ENCODE measurements at regions not wholly inside any gene's neighbourhood (a gene's known extent, or its start where the extent isn't known, plus 50 kb on each side); places are given as distances from the start of the nearest gene placed in this dataset.

GRCh38 chr15:70586241-70586640, 177.1 kb downstream of the UACA start:
- TF ChIP-seq CTCF (conservative IDR thresholded peaks at IDR 0.05; ENCODE audit: low read depth, low read length) = no peak
- no peak for TF ChIP-seq EZH2 (IDR thresholded peaks at IDR 0.05; ENCODE audit: borderline replicate concordance, low read depth, low read length, poor library complexity, severe bottlenecking)

All from A673 (cell line).